Fibroblast of skin of right quadriceps (primary cell): ENCODE measurements at regions not wholly inside any gene's neighbourhood (a gene's known extent, or its start where the extent isn't known, plus 50 kb on each side); places are given as distances from the start of the nearest gene placed in this dataset.

Experiments
- DNase-seq: peaks from one replicate; pipeline ENCODE4 v3.0.0-alpha.2; 2013

DNA sequence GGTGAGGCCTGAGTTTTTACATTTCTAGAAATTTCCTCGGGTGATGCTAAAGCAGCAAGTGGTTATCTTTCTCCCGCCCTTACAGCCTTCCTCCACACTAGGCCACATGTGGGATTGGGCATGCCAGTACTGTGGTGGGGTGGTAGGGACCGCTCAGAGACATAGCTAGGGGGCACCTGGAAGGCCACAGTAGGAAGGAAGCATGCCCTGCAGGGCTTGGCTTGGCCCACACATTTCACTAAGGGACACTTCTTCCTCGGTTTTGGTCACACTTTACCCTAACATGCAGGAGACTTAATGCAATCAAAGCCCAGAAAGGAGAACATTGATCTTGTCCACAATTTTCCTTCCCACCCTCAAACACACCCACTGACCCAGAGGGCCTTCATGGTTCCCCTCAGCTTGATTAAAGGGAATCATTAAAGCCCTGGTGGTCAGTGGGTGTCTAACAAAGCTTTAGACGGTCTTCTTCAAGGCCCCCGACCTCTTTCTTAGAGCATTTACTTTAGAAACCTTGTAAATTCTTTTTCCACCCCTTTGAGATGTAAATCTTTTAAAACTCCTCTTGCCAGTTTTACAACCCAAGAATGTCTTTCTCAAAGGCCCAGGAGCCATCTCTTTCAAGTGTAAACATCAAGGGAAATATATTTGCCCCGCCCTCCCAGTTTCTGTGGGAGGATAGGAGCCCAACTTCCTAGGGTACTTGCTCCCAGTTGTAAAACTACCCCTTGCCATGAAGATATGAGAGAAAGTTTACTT is 246.4 kb upstream of the PTBP2 start:
- DNase-seq: no peak

DNA sequence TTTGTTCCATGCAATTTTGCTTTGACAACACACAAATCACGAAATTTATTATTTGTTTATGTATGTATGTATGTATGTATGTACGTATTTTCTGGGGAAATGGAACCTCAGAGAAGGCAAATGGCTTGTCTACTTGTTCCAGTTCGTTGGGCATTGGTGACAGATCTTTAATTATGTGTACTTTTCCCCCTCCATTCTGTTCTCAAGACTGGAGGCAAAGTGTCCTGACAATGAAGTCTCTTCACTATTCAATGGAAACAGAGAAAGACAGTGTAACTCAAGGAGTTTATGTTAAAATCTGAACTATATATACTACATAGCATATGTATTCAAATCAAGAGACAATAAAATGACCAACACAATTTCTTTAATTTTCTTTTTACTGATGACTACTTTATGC is 245.7 kb upstream of the PTBP2 start:
- no peak for DNase-seq

DNA sequence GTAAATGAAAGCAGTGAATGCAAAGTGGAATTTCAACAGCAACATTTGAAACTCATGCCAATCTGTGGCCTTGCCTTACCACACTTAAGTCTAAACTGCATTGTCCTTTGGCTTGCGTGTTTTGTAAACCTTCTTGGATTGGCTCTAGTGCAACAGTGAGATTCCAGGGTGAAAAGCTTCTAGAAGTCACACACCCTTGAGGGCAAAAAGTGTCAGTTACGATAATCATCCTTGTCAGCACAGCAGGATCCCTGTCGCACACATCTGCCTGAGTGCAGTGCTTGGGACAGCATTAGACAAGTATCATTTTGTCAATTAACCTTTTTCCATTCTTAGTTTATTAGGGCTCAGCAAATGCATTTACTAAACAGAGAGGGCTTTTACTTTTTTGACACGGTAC is 243.4 kb upstream of the PTBP2 start:
- no peak for DNase-seq

DNA sequence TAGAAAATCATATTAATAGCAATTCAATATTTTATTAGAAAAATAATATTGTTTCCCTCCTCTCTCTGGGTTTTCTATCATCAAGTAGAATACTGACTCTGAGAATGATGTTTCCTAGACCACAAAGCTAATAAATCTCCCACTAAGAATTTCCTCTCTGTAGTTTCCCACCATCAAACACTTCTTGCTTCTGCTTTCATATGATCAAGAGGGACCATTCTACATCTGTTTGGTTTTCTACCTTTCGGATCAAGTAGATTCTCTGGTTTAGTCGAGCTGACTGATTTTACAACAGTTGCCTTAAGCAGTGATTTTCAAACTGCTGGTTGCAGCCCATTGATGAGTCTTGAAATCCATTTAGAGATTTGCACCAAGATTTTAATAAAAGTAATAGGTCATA is 240.2 kb upstream of the PTBP2 start:
- DNase-seq: no peak

DNA sequence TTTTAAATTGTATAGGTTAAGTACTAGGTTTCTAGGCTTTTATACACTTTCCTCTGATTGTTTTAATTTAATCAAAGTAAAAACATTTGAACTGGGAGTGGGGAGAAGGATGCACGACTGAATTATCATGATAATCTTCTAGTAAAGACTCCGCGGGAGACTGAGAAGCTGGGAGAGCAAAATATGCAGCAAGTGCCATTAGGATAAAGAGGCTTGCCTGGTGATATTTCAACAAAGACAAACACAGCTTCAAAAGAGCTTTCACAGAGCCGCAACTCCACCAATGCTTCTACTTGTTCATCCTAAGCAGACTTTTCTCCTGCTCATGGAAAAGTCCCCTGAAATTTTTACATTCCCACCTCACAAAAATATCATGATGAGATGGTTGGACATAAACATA is 239.0 kb upstream of the PTBP2 start:
- DNase-seq: no peak

DNA sequence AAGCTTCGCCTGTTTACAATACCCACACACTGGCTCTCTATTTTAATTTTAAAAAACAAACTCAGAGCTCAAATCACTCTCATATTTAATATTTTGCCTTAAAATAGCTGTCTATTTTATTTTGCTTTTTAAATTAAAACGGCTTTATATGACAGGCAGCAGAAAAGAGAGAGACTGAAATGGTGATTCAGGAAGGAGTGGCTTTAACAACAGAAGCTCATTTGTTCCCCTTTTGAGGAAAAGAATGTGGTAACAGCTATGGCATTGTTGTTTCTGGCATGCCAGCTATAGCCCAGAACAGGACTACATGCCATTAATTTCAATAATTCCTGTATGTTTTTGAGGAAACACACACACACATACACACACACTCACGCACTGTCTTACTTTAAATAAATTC is 234.2 kb upstream of the PTBP2 start:
- DNase-seq: no peak

DNA sequence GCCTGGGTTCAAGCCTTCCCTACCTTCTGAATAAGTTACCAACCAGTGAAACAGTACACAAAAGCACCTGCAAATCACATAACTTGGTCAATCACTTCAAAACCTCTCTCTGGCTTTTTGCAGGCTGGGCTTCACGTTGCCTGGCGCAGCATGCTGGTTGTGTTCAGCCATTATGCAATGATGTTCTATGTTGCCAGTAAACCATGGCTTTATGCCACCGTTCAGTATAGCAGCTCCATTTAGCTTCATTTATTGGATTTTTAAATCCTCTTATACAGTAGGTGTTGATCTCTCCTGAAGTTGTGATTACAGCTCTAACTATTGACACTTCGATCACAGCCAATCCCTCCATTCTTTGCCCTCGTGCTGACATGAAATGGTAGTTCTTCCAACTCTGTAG is 233.6 kb upstream of the PTBP2 start:
- DNase-seq: no peak

DNA sequence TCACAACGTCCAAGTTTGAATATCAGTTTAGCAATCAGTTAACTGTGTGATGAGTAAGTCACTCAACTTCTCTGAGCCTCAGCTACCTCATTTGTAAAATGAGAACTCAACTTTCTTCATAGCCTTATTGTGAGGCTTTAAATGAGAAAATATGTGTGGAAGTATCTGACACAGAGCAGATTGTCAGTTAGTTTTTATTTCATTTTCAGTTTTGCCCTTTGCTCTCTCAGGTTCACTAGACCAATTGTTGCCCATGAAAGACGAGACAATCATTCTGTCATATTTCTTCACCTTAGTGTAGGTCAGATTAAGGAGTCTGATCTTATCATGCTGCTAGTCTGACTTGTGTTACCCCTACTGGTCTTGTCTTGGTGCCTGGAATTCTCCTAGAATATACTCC is 232.8 kb upstream of the PTBP2 start:
- DNase-seq: no peak

DNA sequence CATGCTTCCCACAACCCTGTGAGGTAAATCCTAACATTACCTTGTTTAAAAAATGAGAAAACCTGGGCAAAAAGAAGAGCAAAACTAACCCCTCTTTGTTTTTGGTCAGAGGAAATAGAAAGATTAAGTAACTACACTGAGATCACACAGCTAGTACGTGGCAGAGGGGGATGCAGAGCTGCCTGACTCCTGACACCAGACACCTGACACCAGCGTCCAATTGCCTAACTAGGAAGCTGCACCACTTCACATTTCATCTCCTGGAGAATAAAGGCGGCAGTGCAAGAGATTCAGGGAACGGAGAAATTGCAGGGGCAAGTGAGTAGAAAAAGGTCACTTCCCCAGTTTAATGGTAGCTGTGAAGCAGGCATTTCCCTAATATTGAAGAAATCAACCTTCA is 229.3 kb upstream of the PTBP2 start:
- DNase-seq: peak; percentile 35

DNA sequence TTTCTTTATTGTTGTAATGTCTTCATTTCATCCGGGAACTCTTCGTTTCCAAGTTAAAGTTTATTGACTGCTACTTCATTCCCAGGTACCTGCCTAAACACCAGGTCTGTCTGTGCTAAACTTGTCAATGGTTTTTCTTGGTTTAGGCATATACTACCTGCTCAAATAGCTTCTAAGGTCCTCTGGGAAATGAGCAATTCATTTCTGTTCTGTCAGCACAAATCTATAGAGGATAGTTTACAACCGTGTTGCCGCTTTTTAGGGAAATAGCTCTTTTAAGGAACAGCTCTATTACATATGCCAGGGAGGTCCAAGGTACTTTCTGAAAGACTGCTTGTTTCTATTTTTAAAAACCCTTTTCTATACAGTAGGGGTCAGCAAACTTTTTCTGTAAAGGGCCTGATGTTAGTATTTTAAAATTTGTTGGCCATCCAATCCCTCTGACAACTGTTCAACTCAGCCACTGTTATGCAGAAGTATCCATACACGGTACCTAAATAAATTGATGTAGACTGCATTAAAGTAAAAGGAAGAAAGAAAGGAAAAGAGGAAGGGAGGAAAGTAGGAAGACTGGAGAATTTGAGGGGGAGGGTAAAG is 222.7 kb upstream of the PTBP2 start:
- DNase-seq: no peak

DNA sequence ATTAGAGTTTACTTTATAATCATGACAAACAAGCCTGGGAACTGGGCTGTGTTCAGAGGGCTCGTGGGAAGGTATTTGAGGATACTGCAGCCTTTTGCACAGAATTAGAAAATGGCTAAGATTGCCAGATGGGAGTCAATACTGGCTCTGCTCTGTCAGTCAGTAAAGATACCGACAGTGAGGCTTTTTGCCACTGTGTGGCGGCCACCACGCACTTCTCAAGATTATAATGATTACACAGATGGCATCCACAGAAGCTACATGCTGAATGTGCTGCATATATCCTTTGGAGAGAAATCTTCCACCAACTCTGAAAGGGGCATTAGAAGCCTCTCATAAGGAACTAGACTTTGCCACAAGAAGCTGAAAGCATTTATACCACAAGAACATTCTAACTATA is 213.4 kb upstream of the PTBP2 start:
- no peak for DNase-seq

DNA sequence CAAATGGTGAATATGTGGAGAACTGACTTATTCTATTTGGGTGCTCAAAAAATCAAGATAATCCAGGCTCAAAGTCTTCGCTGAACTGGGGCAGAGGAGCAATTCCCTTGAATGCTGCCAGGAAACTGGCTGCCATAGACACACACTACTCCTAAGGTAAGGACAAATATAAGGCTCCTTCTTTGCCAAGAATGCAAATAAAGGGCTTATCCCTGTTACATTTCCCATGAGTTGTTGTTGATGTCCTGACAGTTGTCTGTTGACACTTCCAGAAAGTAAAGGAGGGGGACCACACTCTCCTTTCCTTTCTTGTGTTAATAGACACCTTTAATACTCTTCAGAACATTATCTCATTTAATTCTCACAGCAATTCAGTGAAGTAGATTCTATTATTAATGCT is 212.2 kb upstream of the PTBP2 start:
- DNase-seq: no peak

DNA sequence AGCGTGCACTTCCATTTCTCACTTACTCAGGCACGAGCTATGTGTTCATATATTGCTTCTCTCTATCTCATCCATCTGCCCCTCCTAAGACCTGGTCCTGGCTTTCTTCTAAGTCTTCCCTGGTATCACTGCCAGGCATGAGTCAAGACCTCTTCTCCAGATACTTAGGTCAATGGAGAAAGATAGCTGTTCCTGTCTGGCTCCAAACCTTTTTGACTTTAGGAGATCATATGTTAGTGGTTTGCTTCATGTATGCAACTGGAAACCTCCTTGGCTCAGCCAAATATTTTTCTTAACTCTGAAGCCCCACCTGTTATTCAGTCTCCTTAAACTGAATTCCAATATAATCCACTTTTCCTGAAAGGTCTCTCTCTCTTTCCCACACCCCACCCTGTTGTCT is 211.6 kb upstream of the PTBP2 start:
- no peak for DNase-seq

DNA sequence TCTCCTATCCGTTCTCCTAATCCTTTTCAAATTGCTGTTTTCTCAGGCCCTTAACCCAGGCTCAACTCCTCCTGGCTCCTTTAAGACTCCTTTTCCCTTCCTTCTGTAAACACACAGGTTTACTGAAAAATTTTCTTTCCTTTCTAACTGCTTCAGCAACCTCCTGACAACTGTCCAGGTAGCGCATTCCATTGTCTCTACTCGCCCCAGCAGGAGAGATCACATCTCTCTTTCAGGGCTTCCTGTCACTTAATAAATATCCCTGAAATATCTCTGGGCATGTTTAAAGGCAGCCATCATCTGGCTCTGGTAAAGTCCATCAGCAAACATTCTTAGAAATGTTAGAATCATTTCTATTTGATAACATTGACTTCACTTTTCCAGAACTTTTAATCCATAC is 211.2 kb upstream of the PTBP2 start:
- DNase-seq: no peak

DNA sequence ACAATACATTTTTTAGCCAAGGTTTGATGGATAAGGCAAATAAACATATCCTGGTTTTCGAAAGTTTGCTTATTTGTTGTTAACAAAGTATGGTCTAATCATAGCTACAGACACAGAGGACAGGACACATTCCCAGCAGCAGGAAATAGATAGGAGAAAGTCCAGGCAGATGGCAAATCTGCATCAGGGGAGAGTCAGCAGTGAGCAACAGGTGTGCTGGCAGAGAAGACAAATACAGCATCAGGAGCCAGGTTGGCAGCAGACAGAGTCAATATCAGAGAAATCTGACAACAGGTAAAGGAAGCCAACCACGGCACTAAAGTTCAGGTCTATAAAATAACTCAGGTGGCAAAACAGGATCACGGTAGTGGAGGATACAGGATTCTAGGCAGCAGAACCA is 210.7 kb upstream of the PTBP2 start:
- no peak for DNase-seq

DNA sequence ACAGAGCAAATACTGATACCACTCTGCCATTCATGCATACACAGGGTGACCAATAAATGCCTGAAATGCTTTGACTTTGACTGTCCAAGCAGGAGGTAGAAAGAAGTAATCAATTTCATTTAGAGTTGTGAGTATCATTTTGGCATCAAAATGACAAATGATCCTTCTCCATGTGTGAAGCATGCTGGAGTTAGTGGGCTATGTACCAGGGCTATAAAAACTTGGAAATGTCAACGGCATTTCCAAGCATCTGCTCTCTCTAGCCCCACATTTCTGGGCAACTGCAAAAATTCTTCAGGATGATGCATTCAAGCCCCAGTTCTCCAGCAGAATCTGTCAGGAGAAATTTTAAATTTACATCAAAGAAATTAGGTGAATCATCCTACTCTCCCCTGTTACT is 208.4 kb upstream of the PTBP2 start:
- DNase-seq: peak; percentile 82

DNA sequence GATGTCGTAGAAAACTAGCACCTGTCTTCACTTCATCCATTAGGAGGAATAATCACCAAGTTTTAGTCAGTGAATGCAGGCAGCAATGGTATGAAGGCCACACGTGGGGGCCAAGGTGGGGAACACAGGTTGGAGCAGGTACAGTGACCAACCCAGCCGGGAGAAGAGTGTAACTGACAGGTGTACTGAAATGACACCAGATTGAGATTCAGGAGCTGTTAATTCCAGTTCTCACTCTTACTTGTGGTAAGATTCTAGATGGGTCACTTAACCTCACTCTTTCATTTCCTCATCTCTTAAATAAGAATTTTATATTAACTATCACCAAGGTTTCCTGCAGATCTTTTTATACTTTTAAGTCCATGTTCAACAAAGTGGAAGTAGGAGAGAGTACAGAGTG is 206.2 kb upstream of the PTBP2 start:
- no peak for DNase-seq

DNA sequence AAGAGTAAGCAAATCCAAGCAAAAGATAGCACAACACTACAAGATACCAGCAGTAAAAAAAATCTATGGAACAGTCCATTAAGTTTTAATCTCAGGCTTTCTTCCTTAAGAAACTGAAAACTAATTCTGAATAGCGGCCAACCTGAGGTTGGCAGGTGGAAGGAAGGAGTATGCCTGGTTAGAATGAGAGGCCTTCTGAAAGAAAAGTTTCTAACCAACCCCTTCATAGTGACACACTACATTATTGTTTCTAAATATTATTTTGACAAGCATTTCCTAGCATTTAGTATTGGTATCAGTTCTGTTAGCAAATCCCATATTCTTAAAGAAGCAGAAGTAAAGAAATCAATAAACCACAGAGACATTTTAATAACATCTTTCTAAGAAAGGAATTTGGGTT is 205.7 kb upstream of the PTBP2 start:
- DNase-seq: no peak

DNA sequence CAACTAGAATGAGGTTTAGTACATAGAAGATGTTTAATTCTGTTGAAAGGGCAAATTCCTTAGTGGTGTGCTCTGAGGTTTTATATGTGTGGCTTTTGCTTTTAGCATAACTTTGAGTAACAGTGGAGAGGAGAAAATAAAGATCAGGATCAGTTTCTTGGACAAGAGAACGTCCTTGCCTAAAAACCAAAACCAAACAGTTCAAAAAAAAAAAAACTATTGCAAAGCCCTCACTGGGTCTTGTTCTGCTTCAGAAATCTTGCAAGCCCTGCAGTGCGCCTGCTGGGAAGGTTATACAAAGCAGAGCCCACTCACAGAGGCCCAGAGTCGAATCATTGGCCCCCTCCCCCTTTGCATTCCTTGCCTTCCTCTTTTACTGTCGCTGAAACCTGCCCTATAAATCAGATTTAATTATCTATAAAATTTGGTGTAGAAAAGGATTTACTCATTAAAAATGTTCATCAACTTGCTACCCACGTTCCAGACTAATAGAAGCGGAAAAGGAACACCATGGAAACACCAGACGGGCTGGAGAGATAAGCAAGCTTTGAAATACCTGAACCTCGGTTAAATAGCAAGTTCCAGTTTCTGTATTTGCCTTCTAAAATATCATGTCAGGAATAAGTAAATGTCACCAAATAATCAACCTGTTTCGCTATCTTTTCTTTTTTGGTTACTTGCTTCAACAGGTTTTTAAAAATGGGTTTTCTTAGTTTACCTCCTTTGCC is 201.6 kb upstream of the PTBP2 start:
- DNase-seq: peak; percentile 57

DNA sequence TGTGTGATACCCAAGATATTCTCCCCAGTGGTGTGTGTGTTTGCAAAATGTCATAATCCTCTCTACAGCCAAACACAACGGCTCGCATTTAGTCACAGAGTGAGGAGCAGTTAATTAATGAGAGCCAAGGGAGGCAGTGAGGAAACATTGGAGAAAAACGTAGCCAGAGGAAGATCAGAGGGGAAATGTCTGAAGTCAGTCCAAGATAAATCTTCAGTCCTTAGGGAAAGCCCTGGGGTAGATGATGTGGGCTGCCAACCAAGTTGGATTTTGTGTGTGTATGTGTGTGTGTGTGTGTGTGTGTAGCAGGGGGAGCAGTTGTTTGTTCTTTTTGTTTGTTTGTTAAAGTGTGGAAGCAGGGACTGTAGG is 201.0 kb upstream of the PTBP2 start:
- peak; percentile 71 for DNase-seq

DNA sequence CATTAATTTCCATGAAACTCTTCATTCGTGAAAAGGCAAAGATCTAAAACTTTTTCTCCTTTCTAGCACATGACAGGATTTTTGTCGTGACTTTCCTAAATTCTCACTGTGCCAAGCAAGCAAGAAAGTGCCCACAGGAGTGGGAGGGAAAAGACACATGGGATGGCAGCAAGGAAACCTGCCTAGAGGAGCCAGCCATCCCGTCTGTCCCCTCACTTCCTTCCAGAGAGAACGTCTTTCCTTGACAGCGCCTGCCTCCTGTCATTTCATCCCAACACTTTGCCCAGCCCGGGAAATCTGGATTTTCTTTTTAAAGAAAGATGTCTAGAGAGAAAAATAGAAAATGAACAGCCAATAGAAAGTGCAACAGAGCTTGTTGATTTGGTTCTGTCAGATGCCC is 200.6 kb upstream of the PTBP2 start:
- no peak for DNase-seq

DNA sequence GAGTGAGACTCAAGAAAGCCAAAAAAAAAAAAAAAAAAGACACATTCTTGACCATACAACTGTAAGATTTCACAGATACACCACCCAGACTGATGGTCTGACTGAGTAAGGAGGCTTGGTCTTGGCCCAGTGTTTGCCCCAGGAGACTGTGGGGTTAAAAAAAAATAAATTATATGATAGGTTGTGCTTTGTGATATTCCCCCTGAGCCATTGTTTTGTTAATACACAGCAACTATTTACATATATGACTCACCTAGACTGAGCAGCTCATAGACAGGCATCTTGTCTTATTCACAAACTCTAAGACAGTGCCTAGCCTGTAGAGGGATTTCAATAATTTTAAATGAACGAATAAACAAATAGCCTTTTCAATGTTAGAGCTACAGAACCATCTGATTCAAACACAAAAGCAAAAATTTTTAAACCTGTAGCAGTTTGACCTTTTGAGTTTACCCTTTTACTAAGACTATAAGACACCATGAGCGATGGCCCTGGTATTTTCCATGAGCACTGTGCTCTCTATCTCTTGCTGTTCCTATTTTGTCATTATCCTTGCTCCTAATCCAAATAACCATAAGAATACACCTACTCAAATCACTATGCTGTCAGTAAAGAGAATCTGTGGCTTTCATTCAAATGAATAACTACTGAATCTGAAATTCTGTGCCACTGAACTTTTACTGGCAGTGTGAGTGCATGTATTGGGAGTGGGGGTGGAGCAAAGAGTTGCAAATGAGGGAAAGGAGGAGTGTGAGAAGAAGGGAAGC is 199.4 kb upstream of the PTBP2 start:
- DNase-seq: peak; percentile 53

DNA sequence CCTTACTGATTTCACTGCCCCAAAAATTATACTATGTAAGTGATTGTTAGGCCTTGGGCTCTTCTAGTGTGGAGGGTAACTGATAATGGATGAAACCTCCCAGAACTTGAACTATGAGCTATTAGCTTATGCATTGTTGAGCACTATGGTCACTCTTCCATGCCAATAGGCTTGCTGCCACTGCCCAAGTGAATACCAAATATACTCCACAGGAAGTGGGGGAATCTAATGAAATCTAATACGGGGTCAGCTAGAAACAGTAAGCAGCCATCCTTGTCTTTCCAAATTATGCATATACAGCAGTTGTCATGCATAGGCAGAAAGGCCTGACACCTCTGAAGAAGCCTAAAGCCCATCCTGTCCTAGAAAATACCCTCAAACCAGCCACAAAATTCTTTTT is 198.7 kb upstream of the PTBP2 start:
- no peak for DNase-seq

DNA sequence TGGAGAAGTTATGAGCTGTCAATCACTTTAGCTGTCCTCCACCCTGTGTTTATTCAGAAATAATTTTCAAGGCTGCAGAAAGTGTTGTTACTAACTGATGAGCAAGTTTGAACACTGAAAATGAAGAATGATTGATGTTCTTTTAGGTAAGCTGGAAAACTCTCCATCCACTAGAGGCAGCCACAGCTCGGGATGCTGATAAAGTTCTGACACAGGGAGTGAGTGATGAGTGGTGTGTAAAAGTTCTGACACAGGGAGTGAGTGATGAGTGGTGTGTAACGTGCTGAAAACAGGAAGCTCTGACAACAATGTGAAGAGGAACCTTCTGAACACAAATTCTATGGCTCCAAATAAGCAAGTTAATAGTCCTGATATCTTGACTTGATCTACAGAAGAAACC is 197.5 kb upstream of the PTBP2 start:
- DNase-seq: no peak
